LNCAP (cell line): ENCODE measurements at regions not wholly inside any gene's neighbourhood (a gene's known extent, or its start where the extent isn't known, plus 50 kb on each side); places are given as distances from the start of the nearest gene placed in this dataset.

Experiments
- CTCF ChIP-seq: fragments of 450-650 bp; IDR thresholded peaks from 2 replicates; pipeline ENCODE4 v1.5.1; 2017; ENCODE audit warnings: mild to moderate bottlenecking

GRCh38 chr13:69092615-69093322 is 1014.9 kb upstream of the ATXN8OS start:
- TF ChIP-seq CTCF: no peak

- TF ChIP-seq CTCF: no peak
These were observed 1030.4 kb upstream of the ATXN8OS start for GRCh38 chr13:69077267-69077666.

GRCh38 chr13:69069554-69070133 is 1038.0 kb upstream of the ATXN8OS start:
- no peak for TF ChIP-seq CTCF

GRCh38 chr13:69050696-69051095 is 1056.9 kb upstream of the ATXN8OS start:
- TF ChIP-seq CTCF: no peak

GRCh38 chr13:69044629-69045028 is 1063.0 kb upstream of the ATXN8OS start:
- no peak for TF ChIP-seq CTCF

GRCh38 chr13:69040898-69041297 is 1066.7 kb upstream of the ATXN8OS start:
- no peak for TF ChIP-seq CTCF

- TF ChIP-seq CTCF: no peak
These were observed 1071.9 kb upstream of the ATXN8OS start for GRCh38 chr13:69035771-69036170.
